Neural crest cell (in vitro differentiated cells): ENCODE measurements at regions not wholly inside any gene's neighbourhood (a gene's known extent, or its start where the extent isn't known, plus 50 kb on each side); places are given as distances from the start of the nearest gene placed in this dataset.

Experiments
- DNase-seq: peaks from one replicate; pipeline ENCODE4 v3.0.0; 2021; ENCODE audit warnings: low read depth, mixed read lengths, low spot score
- H3K27ac Mint-ChIP-seq: one replicate; pipeline ENCODE4 v1.8.0; 2021; ENCODE audit warnings: mild to moderate bottlenecking, mixed read lengths; ENCODE audit not compliant: unreplicated experiment
- H3K27me3 Mint-ChIP-seq: 2 replicates; pipeline ENCODE4 v1.8.0; 2021; ENCODE audit warnings: low read depth, mild to moderate bottlenecking, mixed read lengths
- H3K36me3 Mint-ChIP-seq: 2 replicates; pipeline ENCODE4 v1.8.0; 2021; ENCODE audit warnings: low read depth, mild to moderate bottlenecking, mixed read lengths
- H3K4me1 Mint-ChIP-seq: 2 replicates; pipeline ENCODE4 v1.8.0; 2021; ENCODE audit warnings: mixed read lengths
- H3K4me3 Mint-ChIP-seq: one replicate; pipeline ENCODE4 v1.8.0; 2021; ENCODE audit warnings: mild to moderate bottlenecking, mixed read lengths
- H3K9me3 Mint-ChIP-seq: 2 replicates; pipeline ENCODE4 v1.8.0; 2021; ENCODE audit warnings: mixed read lengths
- TF ChIP-seq, protein P1 (sequence below): fragments of 200-600 bp; sonication (generic); conservative IDR thresholded peaks from 2 replicates; pipeline ENCODE4 v1.5.0; 2021; ENCODE audit warnings: antibody characterized with exemption, mild to moderate bottlenecking

DNA sequence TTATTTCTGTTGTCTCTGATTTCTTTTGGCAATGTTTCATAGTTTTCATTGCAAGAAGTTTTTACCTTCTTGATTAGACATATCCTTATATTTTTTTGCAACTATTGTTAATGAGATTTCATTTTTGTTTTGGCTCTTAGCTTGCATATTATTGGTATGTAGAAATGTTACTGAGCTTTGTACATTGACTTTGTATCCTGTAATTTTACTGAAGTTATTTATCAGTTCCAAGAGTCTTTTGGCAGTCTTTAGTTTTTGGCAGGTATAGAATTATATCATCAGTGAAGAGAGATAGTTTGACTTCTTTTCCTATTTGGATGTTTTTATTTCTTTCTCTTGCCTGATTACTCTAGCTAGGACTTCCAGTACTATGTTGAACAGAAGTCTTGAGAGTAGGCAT lies 375.7 kb downstream of the TDRD3 start:
- Mint-ChIP-seq H3K4me1 (no peaks in the 10 kb centered on the region), H3K36me3 (no peaks in the 10 kb centered on the region), H3K9me3 (peaks cover 10% of the 10 kb centered on the region), H3K27ac (no peak overlapping the region), H3K27me3 (no peaks in the 10 kb centered on the region), H3K4me3 (no peak overlapping the region)
- TF ChIP-seq, protein P1, sequence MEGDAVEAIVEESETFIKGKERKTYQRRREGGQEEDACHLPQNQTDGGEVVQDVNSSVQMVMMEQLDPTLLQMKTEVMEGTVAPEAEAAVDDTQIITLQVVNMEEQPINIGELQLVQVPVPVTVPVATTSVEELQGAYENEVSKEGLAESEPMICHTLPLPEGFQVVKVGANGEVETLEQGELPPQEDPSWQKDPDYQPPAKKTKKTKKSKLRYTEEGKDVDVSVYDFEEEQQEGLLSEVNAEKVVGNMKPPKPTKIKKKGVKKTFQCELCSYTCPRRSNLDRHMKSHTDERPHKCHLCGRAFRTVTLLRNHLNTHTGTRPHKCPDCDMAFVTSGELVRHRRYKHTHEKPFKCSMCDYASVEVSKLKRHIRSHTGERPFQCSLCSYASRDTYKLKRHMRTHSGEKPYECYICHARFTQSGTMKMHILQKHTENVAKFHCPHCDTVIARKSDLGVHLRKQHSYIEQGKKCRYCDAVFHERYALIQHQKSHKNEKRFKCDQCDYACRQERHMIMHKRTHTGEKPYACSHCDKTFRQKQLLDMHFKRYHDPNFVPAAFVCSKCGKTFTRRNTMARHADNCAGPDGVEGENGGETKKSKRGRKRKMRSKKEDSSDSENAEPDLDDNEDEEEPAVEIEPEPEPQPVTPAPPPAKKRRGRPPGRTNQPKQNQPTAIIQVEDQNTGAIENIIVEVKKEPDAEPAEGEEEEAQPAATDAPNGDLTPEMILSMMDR, result no peak
- no peak for DNase-seq

DNA sequence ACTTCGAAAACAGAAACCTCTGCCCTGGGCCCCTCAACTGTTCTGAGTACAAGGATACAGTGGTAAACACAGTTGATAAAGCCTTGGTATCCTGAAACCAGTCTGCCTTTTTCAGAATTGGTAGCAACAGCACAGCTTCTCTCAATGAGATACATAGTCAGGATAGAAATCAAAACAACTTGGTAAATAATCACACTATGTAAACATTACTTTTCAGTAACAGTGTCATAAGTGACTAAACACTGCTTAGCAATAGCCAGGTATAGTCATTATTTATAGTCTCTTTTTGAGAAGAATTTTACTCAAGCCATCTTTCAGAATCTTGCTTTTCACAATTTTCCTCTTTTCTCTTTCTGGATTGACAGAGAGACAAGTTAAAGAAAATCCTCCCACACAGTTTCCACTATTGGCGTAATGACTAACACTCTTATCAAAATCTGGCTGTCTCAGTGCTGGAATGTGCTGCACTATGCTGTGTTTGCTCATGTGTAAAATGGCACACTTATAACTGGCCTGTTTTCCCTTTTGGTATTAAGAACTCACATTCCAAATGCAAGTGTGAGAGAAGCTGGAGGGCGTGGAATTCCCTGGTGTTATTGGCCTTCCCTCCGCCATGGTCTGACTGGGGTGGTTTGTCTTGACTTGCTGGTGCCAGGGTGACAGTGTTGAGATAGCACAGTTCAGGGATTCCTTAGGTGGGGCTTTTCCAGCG lies 368.8 kb downstream of the TDRD3 start:
- peaks cover 12% of the 10 kb centered on the region for H3K4me1 Mint-ChIP-seq
- no peak overlapping the region for H3K27ac Mint-ChIP-seq
- H3K9me3 Mint-ChIP-seq, result peaks cover 25% of the 10 kb centered on the region
- TF ChIP-seq, protein P1, result no peak
- H3K36me3 Mint-ChIP-seq, result peaks cover 3% of the 10 kb centered on the region
- H3K4me3 Mint-ChIP-seq, result no peak overlapping the region
- DNase-seq, result no peak
- H3K27me3 Mint-ChIP-seq, result no peaks in the 10 kb centered on the region

DNA sequence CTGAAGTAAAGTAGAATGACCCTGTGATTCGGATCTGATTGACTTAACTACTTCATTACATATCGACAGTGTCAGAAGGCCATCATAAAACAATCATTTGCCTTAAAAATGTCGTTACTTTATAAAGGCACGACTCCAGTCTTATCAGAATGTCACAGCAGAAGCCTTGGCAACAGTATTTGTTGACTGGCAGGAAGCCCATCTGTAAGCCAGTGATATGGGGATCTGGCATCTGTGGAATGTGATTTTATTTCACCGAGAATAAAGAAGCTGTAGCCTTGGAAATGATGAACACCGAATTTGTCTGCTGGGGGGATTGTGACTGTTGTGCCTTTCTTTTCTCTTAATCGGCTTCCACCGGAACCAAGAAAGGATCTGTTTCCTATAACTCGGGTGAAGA lies 362.5 kb downstream of the TDRD3 start:
- TF ChIP-seq, protein P1, result no peak
- Mint-ChIP-seq H3K4me3 (peak overlapping the region; percentile 19), H3K9me3 (peaks cover 16% of the 10 kb centered on the region), H3K36me3 (peaks cover 3% of the 10 kb centered on the region), H3K4me1 (peaks cover 33% of the 10 kb centered on the region), H3K27me3 (peaks cover 8% of the 10 kb centered on the region), H3K27ac (peak overlapping the region; percentile 15)
- no peak for DNase-seq

DNA sequence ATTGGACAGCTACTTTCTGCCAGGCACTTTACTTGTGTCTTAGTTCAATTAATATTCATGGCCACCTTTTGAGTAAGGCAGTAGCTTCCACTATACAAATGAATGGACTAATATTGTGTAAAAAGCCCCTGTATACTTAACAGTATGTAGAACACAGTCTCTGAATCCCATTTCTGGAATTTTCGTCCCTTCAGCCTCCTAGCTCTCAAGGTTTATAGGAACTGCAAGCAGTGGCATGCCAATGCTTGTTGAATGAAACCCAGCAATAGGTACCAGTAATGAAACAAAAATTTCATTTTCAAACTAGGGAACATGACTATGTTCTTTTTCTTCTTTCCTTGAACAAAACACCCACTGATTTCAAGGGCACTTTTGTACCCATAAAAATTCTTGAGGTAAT lies 361.6 kb downstream of the TDRD3 start:
- H3K27ac Mint-ChIP-seq, result no peak overlapping the region
- TF ChIP-seq, protein P1, result no peak
- no peak for DNase-seq
- H3K4me1 Mint-ChIP-seq, result peaks cover 37% of the 10 kb centered on the region
- peaks cover 16% of the 10 kb centered on the region for H3K9me3 Mint-ChIP-seq
- H3K27me3 Mint-ChIP-seq, result peaks cover 8% of the 10 kb centered on the region
- no peak overlapping the region for H3K4me3 Mint-ChIP-seq
- peaks cover 3% of the 10 kb centered on the region for H3K36me3 Mint-ChIP-seq

DNA sequence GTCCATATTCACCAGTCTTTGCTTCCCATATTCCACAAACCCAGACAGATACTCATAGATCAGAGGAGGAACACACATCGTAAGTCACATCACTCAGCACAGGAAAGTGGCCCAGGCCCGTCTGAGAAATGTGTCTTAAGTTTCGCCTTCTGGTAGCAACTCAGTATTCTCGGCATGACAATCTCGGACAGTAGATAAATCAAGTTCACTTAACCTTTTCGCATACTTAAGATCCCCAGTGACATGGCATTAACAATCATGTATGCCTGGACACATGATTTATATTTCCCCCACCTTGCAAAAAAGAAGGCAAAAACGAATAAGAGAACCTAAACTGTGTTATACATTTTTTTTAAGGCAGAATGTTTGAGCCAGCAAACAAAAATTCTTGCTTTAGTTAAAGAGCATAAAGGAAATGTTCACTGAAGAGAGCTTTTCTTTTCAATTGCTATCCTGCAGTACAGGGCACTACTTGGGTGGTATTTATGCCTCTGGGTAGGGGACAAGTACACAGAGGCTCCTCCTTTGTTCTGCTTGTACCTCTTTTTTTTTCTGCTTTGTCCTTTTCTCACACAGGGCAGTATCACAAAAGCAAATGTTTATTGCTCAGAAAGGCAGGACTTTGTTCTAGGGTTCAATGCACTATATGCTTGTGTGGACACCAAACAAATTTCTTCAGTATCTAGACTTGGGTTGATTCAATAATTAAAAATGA lies 360.6 kb downstream of the TDRD3 start:
- DNase-seq, result no peak
- Mint-ChIP-seq H3K27ac (no peak overlapping the region), H3K9me3 (peaks cover 7% of the 10 kb centered on the region), H3K4me1 (peaks cover 37% of the 10 kb centered on the region), H3K27me3 (peaks cover 8% of the 10 kb centered on the region), H3K36me3 (peaks cover 3% of the 10 kb centered on the region), H3K4me3 (no peak overlapping the region)
- TF ChIP-seq, protein P1, result no peak
